Large intestine (tissue), 3 donors: ENCODE measurements at regions not wholly inside any gene's neighbourhood (a gene's known extent, or its start where the extent isn't known, plus 50 kb on each side); places are given as distances from the start of the nearest gene placed in this dataset.
"Not testable (repeated sequence)": the region's sequence is repeated elsewhere in the genome, so short reads cannot be mapped to it uniquely, and the experiment has no call there.

Experiments
- DNase-seq, 2 donors: peaks; one replicate each; pipeline versions ENCODE4 v3.0.0 to v3.0.0-alpha.2; 2013
- H3K27ac ChIP-seq: one replicate; pipeline ENCODE4 v1.5.1; 2013; ENCODE audit warnings: low read length
- H3K27me3 ChIP-seq: 2 replicates; pipeline ENCODE4 v1.6.1; 2013; ENCODE audit warnings: low read length; ENCODE audit not compliant: control insufficient read depth, insufficient read depth
- H3K36me3 ChIP-seq: 2 replicates; pipeline ENCODE4 v1.6.1; 2013; ENCODE audit warnings: low read length; ENCODE audit not compliant: control insufficient read depth, insufficient read depth
- H3K4me1 ChIP-seq: one replicate; pipeline ENCODE4 v1.6.1; 2013; ENCODE audit warnings: low read length; ENCODE audit not compliant: control insufficient read depth, insufficient read depth
- H3K4me3 ChIP-seq: one replicate; pipeline ENCODE4 v1.5.1; 2013; ENCODE audit warnings: low read length
- H3K9me3 ChIP-seq: one replicate; pipeline ENCODE4 v1.6.1; 2013; ENCODE audit warnings: mild to moderate bottlenecking, low read depth, low read length, moderate library complexity; ENCODE audit not compliant: control insufficient read depth
- WGBS: methylation state at CpG from one replicate; pipeline ENCODE4 v1.1.5; 2013; ENCODE audit warnings: low lambda C conversion rate; ENCODE audit not compliant: insufficient coverage; 5-methylcytosine and 5-hydroxymethylcytosine counted together

- H3K4me1 ChIP-seq, H3K4me3 ChIP-seq, H3K27me3 ChIP-seq, H3K36me3 ChIP-seq, H3K27ac ChIP-seq, H3K9me3 ChIP-seq, DNase-seq: not testable (repeated sequence)
- no CpG with 5 or more reads among the region's 1 CpG for WGBS
Observed at GRCh38 chr1:234799021-234799689, 189.2 kb upstream of the IRF2BP2 start.

GRCh38 chr1:234797216-234797615 lies 187.2 kb upstream of the IRF2BP2 start:
- H3K36me3 ChIP-seq, DNase-seq, H3K4me1 ChIP-seq, H3K9me3 ChIP-seq, H3K27ac ChIP-seq, H3K27me3 ChIP-seq, H3K4me3 ChIP-seq: not testable (repeated sequence)
- WGBS, result no CpG with 5 or more reads among the region's 2 CpGs

GRCh38 chr1:234796438-234796792 lies 186.4 kb upstream of the IRF2BP2 start:
- H3K27me3 ChIP-seq, result not testable (repeated sequence)
- WGBS, result no CpG with 5 or more reads among the region's 2 CpGs

GRCh38 chr1:234795711-234796437 lies 185.9 kb upstream of the IRF2BP2 start:
- DNase-seq, H3K27ac ChIP-seq, H3K4me3 ChIP-seq, H3K9me3 ChIP-seq, H3K27me3 ChIP-seq, H3K36me3 ChIP-seq, H3K4me1 ChIP-seq: not testable (repeated sequence)
- WGBS, result no CpG with 5 or more reads among the region's 7 CpGs

More at GRCh38 chr1:234796438-234796792, 186.4 kb upstream of the IRF2BP2 start:
- DNase-seq, H3K4me1 ChIP-seq, H3K9me3 ChIP-seq, H3K4me3 ChIP-seq, H3K27ac ChIP-seq, H3K36me3 ChIP-seq: not testable (repeated sequence)

- DNase-seq, H3K4me1 ChIP-seq, H3K27ac ChIP-seq, H3K27me3 ChIP-seq, H3K4me3 ChIP-seq, H3K36me3 ChIP-seq, H3K9me3 ChIP-seq: not testable (repeated sequence)
- WGBS, result no CpG with 5 or more reads among the region's 3 CpGs
Observed at GRCh38 chr1:234795007-234795406, 185.0 kb upstream of the IRF2BP2 start.

GRCh38 chr1:234794452-234794851 lies 184.5 kb upstream of the IRF2BP2 start:
- WGBS, result no CpG with 5 or more reads among the region's 4 CpGs
- not testable (repeated sequence) for H3K9me3 ChIP-seq, H3K4me1 ChIP-seq, H3K4me3 ChIP-seq, H3K36me3 ChIP-seq, DNase-seq, H3K27me3 ChIP-seq, H3K27ac ChIP-seq

- not testable (repeated sequence) for H3K27me3 ChIP-seq, H3K27ac ChIP-seq, H3K36me3 ChIP-seq, H3K4me1 ChIP-seq, H3K9me3 ChIP-seq, H3K4me3 ChIP-seq, DNase-seq
- no CpG with 5 or more reads among the region's 5 CpGs for WGBS
Observed at GRCh38 chr1:234793924-234794323, 183.9 kb upstream of the IRF2BP2 start.

GRCh38 chr1:234792221-234792864 lies 182.4 kb upstream of the IRF2BP2 start:
- H3K4me1 ChIP-seq, H3K27ac ChIP-seq, H3K4me3 ChIP-seq, DNase-seq, H3K9me3 ChIP-seq, H3K36me3 ChIP-seq, H3K27me3 ChIP-seq: not testable (repeated sequence)
- no CpG with 5 or more reads among the region's 4 CpGs for WGBS

GRCh38 chr1:234791615-234792014 lies 181.6 kb upstream of the IRF2BP2 start:
- H3K27ac ChIP-seq, H3K36me3 ChIP-seq, H3K9me3 ChIP-seq, DNase-seq, H3K4me3 ChIP-seq, H3K4me1 ChIP-seq, H3K27me3 ChIP-seq: not testable (repeated sequence)
- no CpG with 5 or more reads among the region's 3 CpGs for WGBS

GRCh38 chr1:234790333-234790732 lies 180.4 kb upstream of the IRF2BP2 start:
- H3K4me3 ChIP-seq, DNase-seq, H3K9me3 ChIP-seq, H3K27me3 ChIP-seq, H3K4me1 ChIP-seq, H3K27ac ChIP-seq, H3K36me3 ChIP-seq: not testable (repeated sequence)
- WGBS, result no CpG with 5 or more reads among the region's 1 CpG
